Transverse colon (tissue), 4 donors: ENCODE measurements at regions not wholly inside any gene's neighbourhood (a gene's known extent, or its start where the extent isn't known, plus 50 kb on each side); places are given as distances from the start of the nearest gene placed in this dataset.

Experiments used
- DNase-seq: peaks from one replicate; pipeline ENCODE4 v3.0.0-alpha.2; 2019
- H3K27ac ChIP-seq, 4 donors: fragments of 200-600 bp; sonication (generic); 2 replicates each; pipeline ENCODE4 v1.5.1; 2016 to 2018; ENCODE audit warnings: inconsistent platforms in 4 of 4
- H3K27me3 ChIP-seq: fragments of 200-600 bp; sonication (generic); 2 replicates; pipeline ENCODE4 v1.5.1; 2017; ENCODE audit warnings: inconsistent platforms
- H3K36me3 ChIP-seq, 4 donors: fragments of 200-600 bp; sonication (generic); 2 replicates each; pipeline ENCODE4 v1.5.1; 2017 to 2019; ENCODE audit warnings: inconsistent platforms in 4 of 4
- H3K4me1 ChIP-seq, 4 donors: fragments of 200-600 bp; sonication (generic); 2 replicates each; pipeline ENCODE4 v1.5.1; 2017 to 2020; ENCODE audit warnings: inconsistent platforms in 4 of 4
- H3K4me3 ChIP-seq, 4 donors: fragments of 200-600 bp; sonication (generic); 1 replicate in 1 of 4; 2 replicates in 3 of 4; pipeline versions ENCODE4 v1.5.1 to v1.6.1; 2017 to 2019; ENCODE audit warnings: inconsistent platforms in 4 of 4
- H3K9me3 ChIP-seq, 2 donors: fragments of 200-600 bp; sonication (generic); 2 replicates each; pipeline ENCODE4 v1.5.1; 2017 to 2019; ENCODE audit warnings: inconsistent platforms in 2 of 2
- CTCF ChIP-seq, 5 experiments: fragments of 200-600 bp in 3 of 5; fragments of 450-650 bp in 2 of 5; sonication (generic) in 3 of 5; IDR thresholded peaks; 1 replicate in 2 of 5; 2 replicates in 3 of 5; pipeline ENCODE4 v1.5.1; 2016 to 2017; ENCODE audit warnings: antibody characterized with exemption in 5 of 5, inconsistent platforms in 3 of 5, mild to moderate bottlenecking in 2 of 5, moderate library complexity in 1 of 5
- EP300 ChIP-seq: sonication (generic); formaldehyde crosslinking; IDR thresholded peaks from one replicate; pipeline ENCODE4 v1.6.1; 2017; ENCODE audit warnings: antibody characterized with exemption, low read depth
- POLR2A ChIP-seq: fragments of 450-650 bp; IDR thresholded peaks from one replicate; pipeline ENCODE4 v1.6.1; 2016; ENCODE audit warnings: antibody characterized with exemption, mild to moderate bottlenecking, moderate library complexity
- POLR2AphosphoS5 ChIP-seq, 3 donors: sonication (generic); formaldehyde crosslinking; IDR thresholded peaks; one replicate each; pipeline ENCODE4 v1.6.1; 2016; ENCODE audit warnings: antibody characterized with exemption in 3 of 3
- WGBS, 2 donors: methylation state at CpG; one replicate each; pipeline ENCODE4 v1.1.5; 2018; ENCODE audit warnings: low coverage in 1 of 2; 5-methylcytosine and 5-hydroxymethylcytosine counted together
- in situ Hi-C, 4 donors: fragments of 200-750 bp; cut with MboI; loops; one replicate each; pipeline versions ENCODE4 v1.15.0 to v1.15.1; 2017; ENCODE audit warnings: low sequenced_read_pairs in 3 of 4, low pct_ligation_motif_present in 1 of 4, low pct_unique_long_range_greater_than_20kb in 1 of 4
- intact Hi-C: fragments of 100-400 bp; cut with DNase I; formaldehyde crosslinking; loops from one replicate; pipeline ENCODE4 v1.15.1; 2023; ENCODE audit warnings: low total_unique reads

GRCh38 chr3:112765531-112765930 is 81.1 kb downstream of the CD200R1L start:
- Histone ChIP-seq H3K27ac (no peak overlapping the region), H3K27me3 (no peaks in the 10 kb centered on the region), H3K4me3 (no peak overlapping the region), H3K9me3 (no peaks in the 10 kb centered on the region), H3K36me3 (no peaks in the 10 kb centered on the region), H3K4me1 (no peaks in the 10 kb centered on the region)
- 66% methylated on average over 3 of the region's 3 CpGs; no CpG with 5 or more reads in 1 of the 2 donors for whole genome bisulfite sequencing, 2 donors
- TF ChIP-seq EP300 = no peak
- intact Hi-C loops (no loop called here), in situ Hi-C loops (no loop called here)
- DNase-seq = no peak

- Histone ChIP-seq H3K9me3 (no peaks in the 10 kb centered on the region), H3K4me1 (no peaks in the 10 kb centered on the region), H3K27me3 (no peaks in the 10 kb centered on the region), H3K4me3 (no peak overlapping the region), H3K36me3 (no peaks in the 10 kb centered on the region), H3K27ac (no peak overlapping the region)
- 71 to 77% methylated on average over 3 of the region's 3 CpGs for WGBS, 2 donors
- intact Hi-C loops (no loop called here), in situ Hi-C loops (no loop called here)
- DNase-seq = no peak
- TF ChIP-seq EP300 (no peak), CTCF (IDR thresholded peaks at IDR 0.05) (no peak), POLR2AphosphoS5 (IDR thresholded peaks at IDR 0.05) (no peak), POLR2A (no peak)
Observed at GRCh38 chr3:112763258-112763657, 83.4 kb downstream of the CD200R1L start.

GRCh38 chr3:112761062-112761638 is 85.5 kb downstream of the CD200R1L start:
- no peak for DNase-seq
- no peaks in the 10 kb centered on the region for H3K27me3 ChIP-seq
- no peak overlapping the region for H3K4me3 ChIP-seq
- no peaks in the 10 kb centered on the region for H3K4me1 ChIP-seq
- in situ Hi-C loops = no loop called here
- H3K9me3 ChIP-seq = no peaks in the 10 kb centered on the region
- H3K27ac ChIP-seq = no peak overlapping the region
- intact Hi-C loops = no loop called here
- no peaks in the 10 kb centered on the region for H3K36me3 ChIP-seq
- TF ChIP-seq POLR2AphosphoS5 (IDR thresholded peaks at IDR 0.05) (no peak), POLR2A (no peak), EP300 (no peak), CTCF (IDR thresholded peaks at IDR 0.05) (no peak)

- Histone ChIP-seq H3K27me3 (no peaks in the 10 kb centered on the region), H3K4me1 (no peaks in the 10 kb centered on the region), H3K4me3 (no peak overlapping the region), H3K9me3 (no peaks in the 10 kb centered on the region), H3K36me3 (no peaks in the 10 kb centered on the region), H3K27ac (no peak overlapping the region)
- 57 to 65% methylated on average over 1 of the region's 1 CpG for WGBS, 2 donors
- in situ Hi-C loops (no loop called here), intact Hi-C loops (no loop called here)
- DNase-seq = no peak
- TF ChIP-seq CTCF (IDR thresholded peaks at IDR 0.05) = no peak
- no peak for TF ChIP-seq POLR2A
- TF ChIP-seq EP300 = no peak
- no peak for TF ChIP-seq POLR2AphosphoS5 (IDR thresholded peaks at IDR 0.05)
Observed at GRCh38 chr3:112759681-112760080, 87.0 kb downstream of the CD200R1L start.

- intact Hi-C loops (no loop called here), in situ Hi-C loops (no loop called here)
- DNase-seq = no peak
- no peaks in the 10 kb centered on the region for H3K9me3 ChIP-seq
- no peaks in the 10 kb centered on the region for H3K36me3 ChIP-seq
- H3K27me3 ChIP-seq = no peaks in the 10 kb centered on the region
- H3K4me3 ChIP-seq = no peak overlapping the region
- no peak overlapping the region for H3K27ac ChIP-seq
- no peak for TF ChIP-seq CTCF (IDR thresholded peaks at IDR 0.05)
- TF ChIP-seq POLR2AphosphoS5 (IDR thresholded peaks at IDR 0.05) = no peak
- no peak for TF ChIP-seq EP300
- no peak for TF ChIP-seq POLR2A
- H3K4me1 ChIP-seq = no peaks in the 10 kb centered on the region
- WGBS, 2 donors = 91 to 98% methylated on average over 1 of the region's 1 CpG
Observed at GRCh38 chr3:112759210-112759609, 87.5 kb downstream of the CD200R1L start.
